Right ventricle myocardium inferior (tissue), 1 donor: ENCODE measurements at regions not wholly inside any gene's neighbourhood (a gene's known extent, or its start where the extent isn't known, plus 50 kb on each side); places are given as distances from the start of the nearest gene placed in this dataset.
"Not testable (repeated sequence)": the region's sequence is repeated elsewhere in the genome, so short reads cannot be mapped to it uniquely, and the experiment has no call there.

Experiments used
- ATAC-seq: fragments of 200-7000 bp; cut with Tn5 transposase; one replicate; pipeline ENCODE4 v1.9.1; 2020; ENCODE audit warnings: mild to moderate bottlenecking, moderate library complexity
- DNase-seq: peaks from one replicate; pipeline ENCODE4 v3.0.0; 2021; ENCODE audit errors: missing footprints
- intact Hi-C: fragments of 100-400 bp; cut with DNase I; formaldehyde crosslinking; loops from one replicate; pipeline ENCODE4 v1.11.0; 2022
- donor health status: DM: no; HTN: yes; CAD: no; lungs with severe emphysema.

GRCh38 chr20:24418731-24419130 lies 50.7 kb upstream of the SYNDIG1 start:
- ATAC-seq (no peak), DNase-seq (no peak)
- intact Hi-C loops, result no loop called here

- intact Hi-C loops, result no loop called here
- ATAC-seq (no peak), DNase-seq (no peak)
These were observed 51.9 kb upstream of the SYNDIG1 start for GRCh38 chr20:24417485-24417884.

- ATAC-seq, intact Hi-C loops: not testable (repeated sequence)
These were observed 54.0 kb upstream of the SYNDIG1 start for GRCh38 chr20:24415444-24415843.

GRCh38 chr20:24411834-24412216 lies 57.6 kb upstream of the SYNDIG1 start:
- no peak for ATAC-seq
- DNase-seq, result no peak
- intact Hi-C loops, result no loop called here

More at GRCh38 chr20:24415444-24415843, 54.0 kb upstream of the SYNDIG1 start:
- DNase-seq, result not testable (repeated sequence)

- intact Hi-C loops, result no loop called here
- DNase-seq (no peak), ATAC-seq (no peak)
These were observed 58.2 kb upstream of the SYNDIG1 start for GRCh38 chr20:24411003-24411833.

- no peak for DNase-seq
- intact Hi-C loops, result no loop called here
- no peak for ATAC-seq
These were observed 62.3 kb upstream of the SYNDIG1 start for GRCh38 chr20:24407151-24407550.

- ATAC-seq (no peak), DNase-seq (no peak)
- intact Hi-C loops, result no loop called here
These were observed 62.7 kb upstream of the SYNDIG1 start for GRCh38 chr20:24406750-24407149.

- intact Hi-C loops, result no loop called here
- ATAC-seq (no peak), DNase-seq (no peak)
These were observed 63.2 kb upstream of the SYNDIG1 start for GRCh38 chr20:24406251-24406650.

GRCh38 chr20:24405810-24406209 lies 63.6 kb upstream of the SYNDIG1 start:
- no peak for DNase-seq
- ATAC-seq, result no peak
- intact Hi-C loops, result no loop called here

- DNase-seq (no peak), ATAC-seq (no peak)
- intact Hi-C loops, result no loop called here
These were observed 66.0 kb upstream of the SYNDIG1 start for GRCh38 chr20:24403406-24403805.

GRCh38 chr20:24402188-24402587 lies 67.2 kb upstream of the SYNDIG1 start:
- ATAC-seq, result no peak
- intact Hi-C loops, result no loop called here
- DNase-seq, result no peak

- DNase-seq (no peak), ATAC-seq (no peak)
- intact Hi-C loops, result no loop called here
These were observed 74.3 kb upstream of the SYNDIG1 start for GRCh38 chr20:24395151-24395550.

- DNase-seq (no peak), ATAC-seq (no peak)
- intact Hi-C loops, result no loop called here
These were observed 75.5 kb upstream of the SYNDIG1 start for GRCh38 chr20:24393903-24394302.

- ATAC-seq (no peak), DNase-seq (no peak)
- intact Hi-C loops, result no loop called here
These were observed 76.8 kb upstream of the SYNDIG1 start for GRCh38 chr20:24392612-24393011.

GRCh38 chr20:24389686-24390085 lies 79.7 kb upstream of the SYNDIG1 start:
- DNase-seq (no peak), ATAC-seq (peak; percentile 63)
- intact Hi-C loops, result no loop called here

GRCh38 chr20:24388828-24389380 lies 80.5 kb upstream of the SYNDIG1 start:
- DNase-seq (no peak), ATAC-seq (no peak)
- intact Hi-C loops, result no loop called here

GRCh38 chr20:24385547-24385946 lies 83.9 kb upstream of the SYNDIG1 start:
- no peak for DNase-seq
- intact Hi-C loops, result no loop called here
- ATAC-seq, result no peak

- ATAC-seq, result no peak
- intact Hi-C loops, result no loop called here
- no peak for DNase-seq
These were observed 84.6 kb upstream of the SYNDIG1 start for GRCh38 chr20:24384865-24385264.

GRCh38 chr20:24382743-24383142 lies 86.7 kb upstream of the SYNDIG1 start:
- DNase-seq (no peak), ATAC-seq (no peak)
- intact Hi-C loops, result no loop called here

GRCh38 chr20:24382331-24382730 lies 87.1 kb upstream of the SYNDIG1 start:
- intact Hi-C loops, result no loop called here
- peak; percentile 34 for ATAC-seq
- no peak for DNase-seq

- no peak for ATAC-seq
These were observed 87.5 kb upstream of the SYNDIG1 start for GRCh38 chr20:24381886-24382285.

More at GRCh38 chr20:24381886-24382285, 87.5 kb upstream of the SYNDIG1 start:
- DNase-seq, result no peak
- intact Hi-C loops, result no loop called here
